Keratinocyte (primary cell): ENCODE measurements at regions not wholly inside any gene's neighbourhood (a gene's known extent, or its start where the extent isn't known, plus 50 kb on each side); places are given as distances from the start of the nearest gene placed in this dataset.

Source experiments
- DNase-seq: peaks from one replicate; pipeline ENCODE4 v3.0.0-alpha.2; 2011; ENCODE audit warnings: low read depth, missing footprints, low spot score
- FAIRE-seq: peaks from 2 replicates; lab custom pipeline; 2011; peaks lifted over from hg19 to GRCh38; lab: Jason Lieb, UNC
- H2AFZ ChIP-seq: 2 replicates; pipeline ENCODE4 v1.6.0; 2012; ENCODE audit warnings: low read length, control low read depth, inconsistent platforms; ENCODE audit not compliant: control insufficient read depth
- H3K27ac ChIP-seq: 2 replicates; pipeline ENCODE4 v1.5.1; 2011; ENCODE audit warnings: low read length; ENCODE audit not compliant: control insufficient read depth, insufficient read depth
- H3K27me3 ChIP-seq: 3 replicates; pipeline ENCODE4 v1.6.0; 2011; ENCODE audit warnings: low read length; ENCODE audit not compliant: control insufficient read depth, insufficient read depth; ENCODE audit errors: extremely low read depth
- H3K36me3 ChIP-seq, 2 experiments: 2 replicates in 1 of 2; 3 replicates in 1 of 2; pipeline ENCODE4 v1.5.1; 2011; ENCODE audit warnings: low read length in 2 of 2, mild to moderate bottlenecking in 1 of 2; ENCODE audit not compliant: control insufficient read depth in 2 of 2, insufficient read depth in 2 of 2; ENCODE audit errors: extremely low read depth in 1 of 2
- H3K4me1 ChIP-seq: 3 replicates; pipeline ENCODE4 v1.5.1; 2011; ENCODE audit warnings: low read length; ENCODE audit not compliant: control insufficient read depth, insufficient read depth; ENCODE audit errors: extremely low read depth
- H3K4me2 ChIP-seq: 3 replicates; pipeline ENCODE4 v1.6.0; 2011; ENCODE audit warnings: low read depth, low read length; ENCODE audit not compliant: control insufficient read depth, insufficient read depth; ENCODE audit errors: extremely low read depth
- H3K4me3 ChIP-seq, 3 experiments: fragments of 200-600 bp in 1 of 3; sonication (generic) in 1 of 3; 2 replicates in 2 of 3; 3 replicates in 1 of 3; pipeline ENCODE4 v1.5.1; 2011 to 2016; ENCODE audit warnings: low read length in 3 of 3, mild to moderate bottlenecking in 3 of 3, control low read depth in 2 of 3, inconsistent platforms in 1 of 3, low read depth in 1 of 3, mixed read lengths in 1 of 3, mixed run types in 1 of 3, moderate library complexity in 1 of 3; ENCODE audit not compliant: control insufficient read depth in 2 of 3, insufficient read depth in 2 of 3; ENCODE audit errors: extremely low read depth in 1 of 3
- H3K79me2 ChIP-seq: 2 replicates; pipeline ENCODE4 v1.6.0; 2012; ENCODE audit warnings: low read length; ENCODE audit not compliant: control insufficient read depth, insufficient read depth
- H3K9ac ChIP-seq: 3 replicates; pipeline ENCODE4 v1.6.0; 2011; ENCODE audit warnings: low read length; ENCODE audit not compliant: control insufficient read depth, insufficient read depth; ENCODE audit errors: extremely low read depth
- H3K9me1 ChIP-seq: 3 replicates; pipeline ENCODE4 v1.6.0; 2011; ENCODE audit warnings: low read length; ENCODE audit not compliant: control insufficient read depth, insufficient read depth; ENCODE audit errors: extremely low read depth
- H3K9me3 ChIP-seq: 2 replicates; pipeline ENCODE4 v1.5.1; 2012; ENCODE audit warnings: low read depth, low read length; ENCODE audit not compliant: control insufficient read depth
- H4K20me1 ChIP-seq: 3 replicates; pipeline ENCODE4 v1.6.0; 2011; ENCODE audit warnings: low read length; ENCODE audit not compliant: control insufficient read depth, insufficient read depth; ENCODE audit errors: extremely low read depth
- EZH2 ChIP-seq: IDR thresholded peaks from one replicate; pipeline ENCODE4 v1.6.1; 2012; ENCODE audit warnings: inconsistent platforms, mild to moderate bottlenecking, low read length, moderate library complexity
- dilution Hi-C: fragments of 300-500 bp; cut with MboI; formaldehyde crosslinking; loops from one replicate; pipeline ENCODE4 v1.7.0; 2020; ENCODE audit warnings: low sequenced_read_pairs; ENCODE audit not compliant: extremely low pct_ligation_motif_present
- TF ChIP-seq, protein P1 (sequence below), 3 experiments: IDR thresholded peaks in 1 of 3; conservative IDR thresholded peaks in 1 of 3; optimal IDR thresholded peaks in 1 of 3; 2 replicates in 2 of 3; 3 replicates in 1 of 3; pipeline versions ENCODE3 to v1.5.1; 2011; ENCODE audit warnings: low read length in 3 of 3, mild to moderate bottlenecking in 3 of 3, moderate library complexity in 2 of 3, control low read depth in 1 of 3, inconsistent platforms in 1 of 3; ENCODE audit not compliant: insufficient read depth in 2 of 3; ENCODE audit errors: extremely low read depth in 1 of 3

DNA sequence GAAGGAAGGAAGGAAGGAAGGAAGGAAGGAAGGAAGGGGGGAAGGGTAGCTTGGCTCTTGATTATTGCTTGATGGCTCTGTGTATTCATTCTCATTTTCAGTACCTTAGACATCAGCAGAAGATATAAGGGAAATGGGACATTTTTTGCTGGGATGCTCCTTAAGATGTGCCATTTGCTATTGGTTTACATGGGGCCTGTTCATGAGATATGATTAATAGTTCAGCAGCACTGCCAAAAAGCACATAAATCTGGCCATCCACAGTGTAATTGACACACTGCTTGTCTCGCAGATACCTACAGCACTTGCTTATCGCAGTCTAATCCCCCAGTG, 137.5 kb upstream of the JARID2 start:
- Histone ChIP-seq H3K36me3 (no peaks in the 10 kb centered on the region), H3K27ac (no peak overlapping the region), H3K27me3 (no peaks in the 10 kb centered on the region), H3K9ac (no peak overlapping the region), H3K9me3 (no peaks in the 10 kb centered on the region), H3K79me2 (no peaks in the 10 kb centered on the region), H3K4me3 (no peak overlapping the region), H3K4me1 (peaks cover 2% of the 10 kb centered on the region), H3K9me1 (no peaks in the 10 kb centered on the region), H4K20me1 (no peaks in the 10 kb centered on the region), H2AFZ (no peak overlapping the region), H3K4me2 (no peak overlapping the region)
- no peak for FAIRE-seq
- TF ChIP-seq, protein P1, sequence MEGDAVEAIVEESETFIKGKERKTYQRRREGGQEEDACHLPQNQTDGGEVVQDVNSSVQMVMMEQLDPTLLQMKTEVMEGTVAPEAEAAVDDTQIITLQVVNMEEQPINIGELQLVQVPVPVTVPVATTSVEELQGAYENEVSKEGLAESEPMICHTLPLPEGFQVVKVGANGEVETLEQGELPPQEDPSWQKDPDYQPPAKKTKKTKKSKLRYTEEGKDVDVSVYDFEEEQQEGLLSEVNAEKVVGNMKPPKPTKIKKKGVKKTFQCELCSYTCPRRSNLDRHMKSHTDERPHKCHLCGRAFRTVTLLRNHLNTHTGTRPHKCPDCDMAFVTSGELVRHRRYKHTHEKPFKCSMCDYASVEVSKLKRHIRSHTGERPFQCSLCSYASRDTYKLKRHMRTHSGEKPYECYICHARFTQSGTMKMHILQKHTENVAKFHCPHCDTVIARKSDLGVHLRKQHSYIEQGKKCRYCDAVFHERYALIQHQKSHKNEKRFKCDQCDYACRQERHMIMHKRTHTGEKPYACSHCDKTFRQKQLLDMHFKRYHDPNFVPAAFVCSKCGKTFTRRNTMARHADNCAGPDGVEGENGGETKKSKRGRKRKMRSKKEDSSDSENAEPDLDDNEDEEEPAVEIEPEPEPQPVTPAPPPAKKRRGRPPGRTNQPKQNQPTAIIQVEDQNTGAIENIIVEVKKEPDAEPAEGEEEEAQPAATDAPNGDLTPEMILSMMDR (optimal IDR thresholded peaks at IDR 0.05 in 1 of 3, IDR thresholded peaks at IDR 0.05 in 1 of 3, conservative IDR thresholded peaks at IDR 0.05 in 1 of 3; ENCODE audit: extremely low read depth in 1 of 3, insufficient read depth in 2 of 3, low read length in 3 of 3) = no peak
- no peak for TF ChIP-seq EZH2
- dilution Hi-C loops = no loop called here
- no peak for DNase-seq

DNA sequence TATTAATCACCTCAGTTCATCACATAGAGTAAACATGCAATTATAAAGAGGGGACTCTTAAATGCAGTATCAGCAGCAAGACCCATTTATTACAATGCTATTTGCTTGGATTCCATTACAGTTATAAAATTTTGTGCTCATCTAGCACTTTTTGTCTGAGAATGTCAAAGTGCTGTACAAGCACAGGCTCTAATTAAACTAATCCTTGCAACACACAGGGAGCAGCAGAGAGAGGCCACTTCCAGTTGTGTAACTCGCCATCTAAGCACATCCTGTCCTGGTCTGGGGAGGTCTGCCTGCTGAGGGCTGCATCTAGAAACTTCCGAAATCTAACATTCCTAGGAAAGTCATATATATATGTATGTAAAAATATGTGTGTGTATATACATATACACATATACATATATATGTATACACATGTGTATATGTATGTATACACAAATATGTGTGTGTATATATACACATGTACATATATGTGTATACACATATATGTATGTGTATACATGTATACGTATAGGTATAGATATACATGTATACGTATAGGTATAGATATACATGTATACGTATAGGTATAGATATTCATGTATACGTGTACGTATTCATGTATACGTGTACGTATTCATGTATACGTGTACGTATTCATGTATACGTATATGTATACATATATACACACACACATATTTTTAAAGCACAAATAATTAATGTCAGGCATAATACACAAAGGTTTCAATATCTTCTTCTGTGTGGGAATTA, 136.4 kb upstream of the JARID2 start:
- Histone ChIP-seq H2AFZ (no peak overlapping the region), H3K9me1 (no peaks in the 10 kb centered on the region), H3K36me3 (no peaks in the 10 kb centered on the region), H3K27ac (no peak overlapping the region), H3K4me3 (no peak overlapping the region), H3K9me3 (no peaks in the 10 kb centered on the region), H3K9ac (no peak overlapping the region), H3K4me2 (no peak overlapping the region), H3K4me1 (peaks cover 2% of the 10 kb centered on the region), H3K79me2 (no peaks in the 10 kb centered on the region), H4K20me1 (no peaks in the 10 kb centered on the region), H3K27me3 (no peaks in the 10 kb centered on the region)
- dilution Hi-C loops = no loop called here
- DNase-seq (no peak), FAIRE-seq (no peak)
- no peak for TF ChIP-seq EZH2
